IPS-NIHi11 (cell line): ENCODE measurements at regions not wholly inside any gene's neighbourhood (a gene's known extent, or its start where the extent isn't known, plus 50 kb on each side); places are given as distances from the start of the nearest gene placed in this dataset.
A peak's percentile ranks its signal among the peaks of the same experiment; 100 is the strongest.

Experiments
- DNase-seq: peaks from one replicate; pipeline ENCODE4 v3.0.0; 2012; ENCODE audit warnings: mixed read lengths, low spot score

GRCh38 chr3:8200996-8201395 lies 300.6 kb upstream of the LMCD1 start:
- no peak for DNase-seq

DNA sequence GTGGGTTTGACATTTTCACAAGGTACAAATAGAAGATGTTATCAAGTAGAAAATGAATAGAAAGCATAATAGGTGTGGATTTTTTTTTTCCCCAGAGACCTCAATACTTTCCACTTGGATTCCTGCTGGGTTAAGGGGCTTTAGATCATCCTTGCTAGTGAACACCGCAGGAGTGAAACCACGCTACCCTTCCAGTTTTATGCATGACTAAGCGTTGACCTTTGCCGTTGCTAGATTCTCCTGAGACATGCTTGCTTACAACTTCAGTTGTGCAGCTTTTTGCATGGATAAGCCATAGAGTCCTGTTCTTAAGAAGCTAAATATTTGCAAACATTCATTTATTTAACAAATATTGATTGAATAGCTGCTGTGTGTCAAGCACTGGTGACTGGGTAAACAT lies 299.7 kb upstream of the LMCD1 start:
- DNase-seq: no peak

DNA sequence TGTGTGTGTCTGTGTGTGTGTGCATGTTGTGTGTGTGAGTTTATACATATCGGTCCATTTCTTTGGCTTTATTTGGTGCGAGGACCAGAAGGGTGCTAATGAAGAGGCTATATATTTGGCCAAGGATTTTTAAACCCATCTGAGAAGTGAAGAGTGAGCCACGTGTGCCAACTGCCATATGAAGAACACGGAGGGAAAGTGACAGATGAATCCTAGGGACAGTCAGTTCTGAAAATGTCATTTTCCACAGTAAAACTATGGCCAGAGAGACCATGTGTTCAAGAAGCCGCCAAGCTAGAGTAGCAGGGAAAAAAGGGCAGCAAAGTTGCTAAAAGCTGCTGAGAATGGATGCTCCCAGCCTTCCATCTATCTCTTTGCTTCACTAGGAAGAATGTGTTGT lies 297.3 kb upstream of the LMCD1 start:
- no peak for DNase-seq

GRCh38 chr3:8204853-8205650 lies 296.6 kb upstream of the LMCD1 start:
- no peak for DNase-seq

GRCh38 chr3:8205881-8206280 lies 295.7 kb upstream of the LMCD1 start:
- no peak for DNase-seq

DNA sequence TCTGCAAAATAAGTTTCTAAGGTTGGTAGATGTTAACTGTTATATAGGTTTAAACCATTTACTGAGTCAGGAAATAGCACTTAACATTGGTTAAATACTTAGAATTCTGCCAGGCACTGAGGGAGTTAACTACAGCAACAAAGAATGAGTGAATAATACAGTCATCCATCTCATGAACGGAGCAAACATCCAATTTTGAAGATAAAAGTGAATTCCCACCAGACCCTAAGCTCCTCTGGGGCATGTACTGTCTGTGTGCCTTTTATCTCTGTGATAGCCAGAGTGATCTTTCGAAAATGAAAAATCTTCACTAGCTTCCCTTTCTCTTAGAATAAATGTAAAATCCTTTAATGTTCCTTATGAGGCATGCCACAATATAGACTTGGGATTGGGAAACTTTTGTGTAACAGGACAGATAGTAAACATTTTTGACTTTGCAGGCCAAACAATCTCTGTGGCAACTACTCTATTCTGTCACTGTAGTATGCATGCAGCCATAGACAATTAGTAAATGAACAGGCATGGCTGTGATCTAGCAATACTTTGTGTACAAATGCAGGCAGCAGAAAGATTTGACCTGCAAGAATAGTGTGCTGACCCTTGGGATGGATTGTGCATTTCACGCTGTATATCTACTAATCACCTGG lies 294.5 kb upstream of the LMCD1 start:
- DNase-seq: no peak

GRCh38 chr3:8210882-8211341 lies 290.7 kb upstream of the LMCD1 start:
- DNase-seq: no peak

DNA sequence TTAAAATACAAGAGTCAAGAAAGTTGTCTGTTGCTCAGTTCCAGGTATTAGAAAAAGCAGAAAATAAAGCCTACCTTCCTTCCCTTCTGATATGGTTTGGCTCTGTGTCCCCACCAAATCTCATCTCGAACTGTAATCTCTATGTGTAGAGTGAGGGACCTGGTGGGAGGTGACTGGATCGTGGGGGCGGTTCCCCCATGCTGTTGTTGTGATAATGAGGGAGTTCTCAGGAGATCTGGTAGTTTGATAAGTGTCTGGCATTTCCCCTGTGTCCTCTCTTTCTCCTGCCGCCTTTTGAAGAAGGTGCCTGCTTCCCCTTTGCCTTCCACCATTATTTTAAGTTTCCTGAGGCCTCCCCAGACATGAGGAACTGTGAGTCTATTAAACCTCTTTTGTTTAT lies 288.8 kb upstream of the LMCD1 start:
- DNase-seq: no peak

DNA sequence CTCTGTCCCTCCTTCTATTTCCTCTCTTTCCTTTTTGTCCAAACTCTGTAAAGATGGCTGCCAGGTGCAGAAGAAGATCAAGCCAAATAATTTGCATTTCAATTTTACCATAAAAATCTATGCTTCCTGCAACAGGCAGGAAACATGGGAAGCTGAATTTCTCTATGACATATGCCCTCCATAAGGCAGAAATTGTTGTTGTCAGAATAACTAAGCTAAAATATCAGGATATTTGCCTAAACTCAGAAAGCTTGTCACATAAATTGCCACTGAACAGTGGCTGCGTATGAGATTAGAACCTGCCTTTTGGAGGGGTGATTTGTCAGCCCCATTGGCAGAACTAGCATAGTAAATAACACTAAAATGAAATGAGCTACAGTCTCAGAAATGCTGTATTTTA lies 288.3 kb upstream of the LMCD1 start:
- DNase-seq: no peak

DNA sequence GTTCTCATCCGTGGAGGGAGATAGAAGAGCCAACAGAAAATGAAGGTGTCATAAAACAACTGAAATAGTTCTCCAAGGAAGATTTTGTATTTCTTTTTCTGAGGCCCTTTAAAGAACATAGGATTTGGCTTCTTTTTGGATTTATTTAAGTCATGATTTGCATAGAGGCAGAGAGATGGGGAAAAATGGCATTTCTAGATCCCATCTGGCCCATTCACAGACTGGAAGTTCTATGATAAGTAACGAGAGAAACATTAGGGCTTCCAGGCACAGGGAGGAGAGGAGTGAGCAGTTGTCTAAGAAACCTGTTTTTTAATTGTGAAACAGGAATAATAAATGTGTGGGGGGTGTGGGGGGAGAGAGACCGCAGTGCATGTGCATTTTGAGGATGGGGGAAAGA lies 285.8 kb upstream of the LMCD1 start:
- no peak for DNase-seq

DNA sequence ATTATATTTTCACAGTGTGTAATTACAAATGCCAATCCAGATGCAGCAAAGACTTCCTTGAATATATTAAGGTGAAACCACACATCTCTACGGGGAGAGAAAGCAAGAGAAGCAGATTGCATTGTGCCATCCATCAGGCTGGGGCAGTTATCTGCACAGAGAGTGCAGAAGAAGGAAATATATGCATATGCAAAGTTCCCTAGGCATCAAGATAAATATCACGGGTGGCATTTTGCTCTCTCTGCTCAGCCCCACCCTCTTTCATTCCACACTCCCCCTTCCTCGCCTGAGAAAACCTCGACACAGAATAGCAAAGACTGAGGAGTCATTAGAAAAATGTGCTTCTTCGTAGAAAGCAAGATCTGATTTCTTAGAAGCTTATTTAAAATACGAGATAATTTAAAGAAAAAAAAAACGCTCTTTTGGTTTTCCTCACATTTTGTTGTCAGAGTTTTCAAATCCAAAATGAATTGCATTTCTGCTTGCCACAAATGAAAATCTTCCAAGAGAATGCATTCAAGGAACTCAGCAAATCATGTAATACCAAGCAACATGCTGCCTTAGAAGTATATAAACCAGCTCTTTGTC lies 283.2 kb upstream of the LMCD1 start:
- DNase-seq: no peak

- no peak for DNase-seq
Measured at GRCh38 chr3:8220291-8220690, 281.3 kb upstream of the LMCD1 start.

DNA sequence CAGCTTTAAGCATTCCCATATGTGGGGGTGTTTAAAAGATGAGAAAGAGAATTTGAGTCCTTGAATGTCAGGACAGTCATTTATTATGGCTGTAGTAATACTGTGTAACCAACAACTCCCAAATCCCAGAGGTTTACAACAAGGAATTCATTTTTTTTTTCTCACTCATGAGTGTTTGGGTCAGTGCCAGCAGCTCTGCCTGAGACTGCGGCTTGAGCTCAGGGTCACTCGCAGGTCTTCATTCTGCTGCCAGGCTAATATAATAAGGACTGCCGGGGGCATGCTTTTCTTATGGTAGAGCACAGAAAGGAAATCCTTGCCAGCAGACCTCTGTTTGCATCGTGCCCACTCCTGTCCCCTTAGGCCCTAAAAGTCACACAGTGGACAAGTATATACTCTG lies 277.9 kb upstream of the LMCD1 start:
- no peak for DNase-seq

- DNase-seq: no peak
Measured at GRCh38 chr3:8224941-8225340, 276.7 kb upstream of the LMCD1 start.

- DNase-seq: no peak
Measured at GRCh38 chr3:8233938-8234337, 267.7 kb upstream of the LMCD1 start.

DNA sequence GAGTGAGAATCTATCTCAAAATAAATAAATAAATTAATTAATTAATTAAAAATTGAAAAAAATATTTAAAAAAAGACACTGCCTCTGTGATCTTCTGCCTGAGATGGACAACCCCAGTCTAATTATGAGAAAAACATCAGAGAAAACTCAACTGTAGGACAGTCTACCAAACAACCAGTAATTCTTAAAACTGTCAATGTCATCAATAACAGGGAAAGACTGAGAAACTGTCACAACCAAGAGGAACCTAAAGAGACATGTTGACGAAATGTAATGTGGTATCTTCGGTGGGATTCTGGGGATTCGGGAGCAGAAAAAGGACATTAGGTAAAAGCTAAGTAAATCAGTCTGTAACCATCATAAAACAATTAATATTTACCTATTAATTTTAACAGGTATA lies 265.4 kb upstream of the LMCD1 start:
- no peak for DNase-seq

- DNase-seq: no peak
Measured at GRCh38 chr3:8237893-8238292, 263.7 kb upstream of the LMCD1 start.

DNA sequence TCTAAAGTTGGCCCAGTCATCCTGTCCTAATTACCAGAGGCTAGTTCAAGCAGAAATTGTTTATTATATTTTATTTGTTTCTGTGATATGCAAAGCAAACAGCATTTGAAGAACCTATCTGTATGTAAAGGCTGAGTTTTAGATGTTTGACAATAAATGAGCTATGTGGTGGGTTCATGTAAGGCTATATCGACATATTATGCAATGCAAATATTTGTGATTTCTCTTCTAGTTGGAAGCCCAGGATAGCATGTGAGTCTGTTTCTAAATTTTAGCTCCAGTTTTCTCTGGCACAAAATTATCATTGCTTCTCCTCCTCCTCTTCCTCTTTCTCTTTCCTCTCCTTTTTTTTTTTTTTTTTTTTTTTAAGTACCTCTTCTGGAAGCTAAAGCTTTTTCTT lies 263.2 kb upstream of the LMCD1 start:
- DNase-seq: no peak

DNA sequence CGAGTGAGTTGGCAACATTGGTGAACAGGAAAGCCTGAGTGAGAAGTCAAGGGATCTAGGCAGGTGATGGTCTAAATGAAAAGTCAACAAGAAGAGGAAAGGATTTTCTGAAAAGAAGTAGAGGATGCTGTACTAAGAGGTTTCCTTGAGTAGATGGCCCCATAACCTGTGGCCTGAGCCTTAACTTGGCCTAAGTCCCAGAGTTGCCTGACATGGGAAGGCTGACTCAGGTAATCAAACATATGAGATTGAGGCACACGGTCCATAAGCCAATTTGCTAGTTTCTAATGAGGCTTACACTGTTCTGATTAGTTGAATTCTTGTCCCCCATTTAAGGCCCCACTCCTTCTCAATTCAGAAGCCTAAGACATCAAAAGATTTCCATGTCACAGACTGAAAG lies 262.5 kb upstream of the LMCD1 start:
- no peak for DNase-seq

- DNase-seq: peak; percentile 67
Measured at GRCh38 chr3:8239718-8240695, 261.6 kb upstream of the LMCD1 start.

DNA sequence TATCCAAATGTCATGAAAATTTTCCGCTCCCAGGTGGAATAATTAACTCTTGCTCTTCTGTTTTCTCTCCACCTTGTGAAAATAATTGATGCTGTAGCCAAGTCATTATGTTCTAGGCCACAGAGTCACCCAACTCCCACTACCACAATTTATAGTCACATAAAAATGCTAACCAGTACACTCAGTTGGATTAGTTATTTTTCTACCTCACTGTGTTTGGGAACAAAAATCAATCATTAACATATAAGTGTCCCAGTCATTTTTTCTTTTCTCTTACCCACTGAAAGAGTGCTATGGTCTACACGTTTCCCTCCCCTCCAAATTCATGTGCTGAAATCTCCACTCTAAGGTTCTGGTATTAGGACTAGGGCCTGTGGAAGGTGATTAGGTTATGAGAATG lies 255.6 kb upstream of the LMCD1 start:
- DNase-seq: no peak

DNA sequence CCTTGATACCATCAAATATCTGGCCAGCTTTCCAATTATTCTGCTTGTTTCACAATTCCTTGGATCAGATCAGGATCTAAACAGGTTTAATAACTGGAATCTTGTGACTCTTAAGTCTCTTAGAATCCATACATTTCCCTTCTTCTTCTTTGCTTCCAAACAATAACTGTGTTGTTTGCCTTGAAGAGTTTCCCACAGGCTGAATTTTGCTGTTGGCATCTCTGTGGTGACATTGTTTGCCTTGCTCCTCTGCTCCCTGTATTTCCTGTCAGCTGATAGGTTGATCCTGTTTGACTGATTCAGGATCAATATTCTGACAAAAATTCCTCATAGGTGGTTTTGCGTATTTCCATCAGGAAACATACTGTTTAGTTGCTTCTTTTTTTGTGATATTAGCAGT lies 248.4 kb upstream of the LMCD1 start:
- DNase-seq: no peak
